ENCODE measurements at regions not wholly inside any gene's neighbourhood (a gene's known extent, or its start where the extent isn't known, plus 50 kb on each side); places are given as distances from the start of the nearest gene placed in this dataset.
"Not testable (repeated sequence)": the region's sequence is repeated elsewhere in the genome, so short reads cannot be mapped to it uniquely, and the experiment has no call there.

GRCh38 chr2:195150819-195151218, 506.2 kb upstream of the SLC39A10 start:
- Histone ChIP-seq H3K4me1 (replicated peaks) (no peaks in the 10 kb centered on the region), H3K36me3 (no peaks in the 10 kb centered on the region), H3K27ac (no peak overlapping the region), H3K9me3 (replicated peaks) (no peaks in the 10 kb centered on the region), H3K4me3 (no peak overlapping the region), H3K27me3 (replicated peaks) (no peaks in the 10 kb centered on the region)
- no peak for DNase-seq (ENCODE audit: low read depth in 1 of 2, low spot score in 2 of 2)

DNA sequence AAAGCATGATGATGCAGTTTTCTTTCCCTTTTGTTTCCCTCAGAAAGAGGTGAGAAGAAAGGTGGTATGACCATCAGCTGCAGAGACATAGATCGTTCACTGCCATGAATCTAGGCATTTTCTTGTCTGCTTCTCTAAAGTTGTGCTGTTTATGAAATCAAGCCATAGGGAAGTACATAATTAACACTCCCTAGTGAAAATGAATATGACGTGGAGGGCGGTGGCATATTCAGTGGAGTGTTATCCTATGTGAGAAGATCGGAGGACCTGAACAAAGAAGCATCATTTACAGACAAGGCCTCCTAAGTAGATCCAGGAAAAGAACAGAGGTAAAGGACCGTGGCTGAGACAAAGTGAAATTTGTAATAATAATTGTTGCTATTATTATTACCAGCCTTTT, 509.0 kb upstream of the SLC39A10 start:
- H3K4me3 ChIP-seq: no peak overlapping the region
- no peak for DNase-seq (ENCODE audit: low read depth in 1 of 2, low spot score in 2 of 2)

DNA sequence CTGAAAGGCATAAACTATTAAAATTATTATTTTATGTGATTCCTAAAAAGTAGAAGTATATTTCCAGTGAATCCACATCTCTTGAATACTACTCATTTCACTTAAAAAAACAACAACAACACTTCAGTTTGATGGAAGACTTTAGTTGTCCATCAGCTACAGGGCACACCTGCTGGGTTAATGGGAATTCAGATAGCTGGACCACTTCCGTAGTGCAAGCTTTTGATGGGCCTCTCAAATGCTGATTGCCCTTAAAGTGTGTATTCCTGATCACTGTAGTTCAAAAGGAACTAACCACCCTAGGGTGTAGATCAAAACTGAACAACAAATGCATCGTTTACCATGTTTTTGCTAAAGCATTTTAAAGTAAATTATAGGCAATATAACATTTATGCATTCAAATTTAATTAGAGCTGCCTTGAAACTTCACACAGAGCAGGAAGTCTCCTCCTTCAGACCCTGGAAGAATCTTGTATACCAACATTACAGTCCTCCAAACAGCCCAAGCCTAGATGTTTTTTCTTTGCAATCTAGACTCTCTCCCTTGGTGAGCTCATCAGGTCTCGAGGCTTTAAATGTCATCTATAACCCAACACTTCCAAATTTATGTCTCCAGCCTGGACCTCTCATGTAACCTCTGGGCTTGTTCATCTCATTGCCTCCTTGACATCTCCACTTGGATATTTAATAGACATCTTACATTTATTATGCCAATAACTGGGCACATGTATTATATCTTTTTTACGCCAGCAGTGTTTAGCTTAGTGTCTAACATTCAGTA, 510.1 kb upstream of the SLC39A10 start:
- H3K27me3 ChIP-seq (replicated peaks): no peaks in the 10 kb centered on the region
- H3K4me1 ChIP-seq (replicated peaks): no peaks in the 10 kb centered on the region
- DNase-seq (ENCODE audit: low read depth in 1 of 2, low spot score in 2 of 2): no peak
- H3K36me3 ChIP-seq: no peaks in the 10 kb centered on the region
- H3K9me3 ChIP-seq (replicated peaks): no peaks in the 10 kb centered on the region
- no peak overlapping the region for H3K27ac ChIP-seq
- no peak overlapping the region for H3K4me3 ChIP-seq

More for the DNA sequence above, 509.0 kb upstream of the SLC39A10 start:
- Histone ChIP-seq H3K9me3 (replicated peaks) (no peaks in the 10 kb centered on the region), H3K36me3 (no peaks in the 10 kb centered on the region), H3K27ac (no peak overlapping the region), H3K27me3 (replicated peaks) (no peaks in the 10 kb centered on the region), H3K4me1 (replicated peaks) (no peaks in the 10 kb centered on the region)

DNA sequence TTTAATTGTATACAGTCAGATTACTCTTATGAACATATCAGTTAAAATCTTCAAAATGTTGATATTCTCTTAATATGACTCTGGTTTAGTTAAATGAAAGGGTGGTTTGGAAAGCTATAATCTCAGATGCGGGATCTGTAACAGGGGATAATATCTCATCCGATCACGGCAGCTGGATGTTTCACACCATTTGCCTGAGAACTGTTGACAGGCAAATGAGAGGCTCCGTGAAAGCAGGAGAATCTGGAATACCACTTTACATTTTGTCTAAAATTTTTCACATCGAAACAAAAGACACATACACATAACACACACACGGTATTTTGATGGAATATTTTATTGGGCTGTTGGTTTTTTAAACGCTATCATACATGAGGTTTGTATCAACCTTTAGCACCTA, 518.6 kb upstream of the SLC39A10 start:
- no peak overlapping the region for H3K4me3 ChIP-seq
- no peaks in the 10 kb centered on the region for H3K9me3 ChIP-seq (replicated peaks)
- no peaks in the 10 kb centered on the region for H3K4me1 ChIP-seq (replicated peaks)
- no peaks in the 10 kb centered on the region for H3K27me3 ChIP-seq (replicated peaks)
- H3K27ac ChIP-seq: no peak overlapping the region
- no peak for DNase-seq (ENCODE audit: low read depth in 1 of 2, low spot score in 2 of 2)
- H3K36me3 ChIP-seq: no peaks in the 10 kb centered on the region

DNA sequence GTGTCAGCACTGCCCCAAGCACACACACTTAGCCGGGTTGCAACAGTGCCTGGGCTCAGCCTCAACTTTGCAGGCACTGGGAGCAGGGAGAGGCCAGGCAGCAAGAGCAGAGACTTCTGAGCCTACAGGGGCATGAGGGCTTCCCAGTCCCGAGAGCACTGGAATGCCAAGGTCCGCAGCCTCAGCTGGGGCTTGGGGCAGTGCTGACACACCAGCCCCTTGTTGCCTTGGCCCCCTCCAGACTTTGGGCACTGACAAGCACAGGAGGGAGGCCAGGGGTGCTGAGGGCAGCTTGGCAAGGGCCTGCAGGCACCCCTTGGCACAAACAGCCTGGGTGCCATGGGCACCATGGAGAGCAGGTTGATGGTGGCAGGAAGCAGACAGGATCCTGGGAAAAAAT, 531.1 kb upstream of the SLC39A10 start:
- H3K27me3 ChIP-seq (replicated peaks); H3K9me3 ChIP-seq (replicated peaks); H3K36me3 ChIP-seq; H3K4me3 ChIP-seq; DNase-seq (ENCODE audit: low read depth in 1 of 2, low spot score in 2 of 2); H3K4me1 ChIP-seq (replicated peaks); H3K27ac ChIP-seq: not testable (repeated sequence)

GRCh38 chr2:195124391-195125079, 532.5 kb upstream of the SLC39A10 start:
- Histone ChIP-seq H3K27ac (no peak overlapping the region), H3K9me3 (replicated peaks) (no peaks in the 10 kb centered on the region), H3K36me3 (no peaks in the 10 kb centered on the region), H3K4me1 (replicated peaks) (no peaks in the 10 kb centered on the region), H3K4me3 (no peak overlapping the region), H3K27me3 (replicated peaks) (no peaks in the 10 kb centered on the region)
- no peak for DNase-seq (ENCODE audit: low read depth in 1 of 2, low spot score in 2 of 2)

GRCh38 chr2:195122653-195123052, 534.4 kb upstream of the SLC39A10 start:
- DNase-seq (ENCODE audit: low read depth in 1 of 2, low spot score in 2 of 2): no peak
- H3K4me1 ChIP-seq (replicated peaks): no peaks in the 10 kb centered on the region
- H3K27me3 ChIP-seq (replicated peaks): no peaks in the 10 kb centered on the region
- H3K36me3 ChIP-seq: no peaks in the 10 kb centered on the region
- H3K27ac ChIP-seq: no peak overlapping the region
- H3K4me3 ChIP-seq: no peak overlapping the region
- no peaks in the 10 kb centered on the region for H3K9me3 ChIP-seq (replicated peaks)

DNA sequence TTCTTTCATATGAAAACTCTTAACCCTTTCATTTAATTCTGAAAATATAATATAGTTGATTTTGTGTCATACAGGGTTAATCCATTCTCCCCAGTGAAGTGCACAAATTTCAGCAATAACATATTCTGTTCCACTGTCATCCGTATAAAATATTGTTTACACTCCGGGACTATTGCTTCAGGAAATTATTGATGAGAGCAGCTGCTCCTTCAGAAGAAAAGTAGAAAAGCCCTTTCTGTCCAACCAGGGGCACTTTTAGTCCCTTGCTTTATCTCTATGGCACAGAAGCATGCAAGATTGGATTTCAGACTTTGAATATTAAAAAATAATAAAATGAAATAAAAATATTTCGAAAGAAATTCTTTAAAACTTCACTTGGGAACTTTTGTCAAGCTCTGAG, 535.7 kb upstream of the SLC39A10 start:
- Histone ChIP-seq H3K27me3 (replicated peaks) (no peaks in the 10 kb centered on the region), H3K9me3 (replicated peaks) (no peaks in the 10 kb centered on the region), H3K4me1 (replicated peaks) (no peaks in the 10 kb centered on the region), H3K27ac (no peak overlapping the region), H3K4me3 (no peak overlapping the region), H3K36me3 (no peaks in the 10 kb centered on the region)
- DNase-seq (ENCODE audit: low read depth in 1 of 2, low spot score in 2 of 2): no peak

GRCh38 chr2:195119231-195119630, 537.8 kb upstream of the SLC39A10 start:
- H3K36me3 ChIP-seq: no peaks in the 10 kb centered on the region

GRCh38 chr2:195118276-195118675, 538.8 kb upstream of the SLC39A10 start:
- H3K9me3 ChIP-seq (replicated peaks): no peaks in the 10 kb centered on the region
- no peak overlapping the region for H3K4me3 ChIP-seq
- H3K27me3 ChIP-seq (replicated peaks): no peaks in the 10 kb centered on the region
- no peaks in the 10 kb centered on the region for H3K36me3 ChIP-seq
- no peaks in the 10 kb centered on the region for H3K4me1 ChIP-seq (replicated peaks)
- H3K27ac ChIP-seq: no peak overlapping the region
- DNase-seq (ENCODE audit: low read depth in 1 of 2, low spot score in 2 of 2): no peak

More at GRCh38 chr2:195119231-195119630, 537.8 kb upstream of the SLC39A10 start:
- Histone ChIP-seq H3K4me3 (no peak overlapping the region), H3K27me3 (replicated peaks) (no peaks in the 10 kb centered on the region), H3K9me3 (replicated peaks) (no peaks in the 10 kb centered on the region), H3K4me1 (replicated peaks) (no peaks in the 10 kb centered on the region), H3K27ac (no peak overlapping the region)
- DNase-seq (ENCODE audit: low read depth in 1 of 2, low spot score in 2 of 2): no peak

DNA sequence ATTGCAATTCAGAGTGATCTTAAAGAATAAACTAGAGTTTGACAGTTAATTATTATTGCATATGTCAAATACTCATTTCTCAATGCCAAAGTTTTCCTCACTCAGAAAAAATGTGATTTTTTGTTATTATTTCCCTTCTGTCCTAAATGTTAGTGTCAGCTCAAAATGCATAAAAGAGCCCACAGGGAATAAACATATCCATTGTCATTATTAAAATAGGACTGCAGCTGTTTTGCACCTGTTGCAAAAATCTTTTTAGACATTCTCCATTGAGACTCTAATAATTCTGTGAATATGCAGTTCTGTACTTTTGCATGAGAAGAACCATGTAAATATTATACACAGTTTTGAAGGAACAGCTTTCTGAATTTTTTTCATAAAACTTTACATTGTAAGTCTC, 540.0 kb upstream of the SLC39A10 start:
- no peaks in the 10 kb centered on the region for H3K4me1 ChIP-seq (replicated peaks)
- H3K27me3 ChIP-seq (replicated peaks): no peaks in the 10 kb centered on the region
- H3K27ac ChIP-seq: no peak overlapping the region
- H3K4me3 ChIP-seq: no peak overlapping the region
- no peaks in the 10 kb centered on the region for H3K36me3 ChIP-seq
- no peak for DNase-seq (ENCODE audit: low read depth in 1 of 2, low spot score in 2 of 2)
- H3K9me3 ChIP-seq (replicated peaks): no peaks in the 10 kb centered on the region

- no peaks in the 10 kb centered on the region for H3K27me3 ChIP-seq (replicated peaks)
- H3K4me3 ChIP-seq: no peak overlapping the region
- H3K4me1 ChIP-seq (replicated peaks): no peaks in the 10 kb centered on the region
- H3K9me3 ChIP-seq (replicated peaks): no peaks in the 10 kb centered on the region
- H3K27ac ChIP-seq: no peak overlapping the region
- H3K36me3 ChIP-seq: no peaks in the 10 kb centered on the region
- no peak for DNase-seq (ENCODE audit: low read depth in 1 of 2, low spot score in 2 of 2)
These were observed 541.3 kb upstream of the SLC39A10 start for GRCh38 chr2:195115738-195116137.

- no peak for DNase-seq (ENCODE audit: low read depth in 1 of 2, low spot score in 2 of 2)
- Histone ChIP-seq H3K36me3 (no peaks in the 10 kb centered on the region), H3K9me3 (replicated peaks) (no peaks in the 10 kb centered on the region), H3K27me3 (replicated peaks) (no peaks in the 10 kb centered on the region), H3K4me1 (replicated peaks) (no peaks in the 10 kb centered on the region), H3K4me3 (no peak overlapping the region), H3K27ac (no peak overlapping the region)
These were observed 548.8 kb upstream of the SLC39A10 start for GRCh38 chr2:195108182-195108581.

- Histone ChIP-seq H3K9me3 (replicated peaks) (no peaks in the 10 kb centered on the region), H3K4me3 (no peak overlapping the region), H3K27me3 (replicated peaks) (no peaks in the 10 kb centered on the region), H3K36me3 (no peaks in the 10 kb centered on the region), H3K4me1 (replicated peaks) (no peaks in the 10 kb centered on the region), H3K27ac (no peak overlapping the region)
- no peak for DNase-seq (ENCODE audit: low read depth in 1 of 2, low spot score in 2 of 2)
These were observed 550.2 kb upstream of the SLC39A10 start for GRCh38 chr2:195106681-195107380.

Data from SJSA1 (cell line).